Esophagus (tissue), 2 donors: ENCODE measurements at regions not wholly inside any gene's neighbourhood (a gene's known extent, or its start where the extent isn't known, plus 50 kb on each side); places are given as distances from the start of the nearest gene placed in this dataset.

Experiments
- H3K27ac ChIP-seq, 2 donors: one replicate each; pipeline ENCODE4 v1.5.1; 2013; ENCODE audit warnings: low read depth in 2 of 2, mild to moderate bottlenecking in 2 of 2, inconsistent platforms in 1 of 2, low read length in 1 of 2, moderate library complexity in 1 of 2
- H3K27me3 ChIP-seq, 2 donors: one replicate each; pipeline ENCODE4 v1.6.1; 2013; ENCODE audit warnings: low read length in 2 of 2, control low read depth in 1 of 2, mild to moderate bottlenecking in 1 of 2; ENCODE audit not compliant: insufficient read depth in 2 of 2, control insufficient read depth in 1 of 2
- H3K36me3 ChIP-seq, 2 donors: one replicate each; pipeline ENCODE4 v1.6.1; 2013; ENCODE audit warnings: low read length in 1 of 2; ENCODE audit not compliant: control insufficient read depth in 2 of 2, insufficient read depth in 2 of 2
- H3K4me1 ChIP-seq, 2 donors: one replicate each; pipeline ENCODE4 v1.6.1; 2013; ENCODE audit warnings: low read length in 1 of 2; ENCODE audit not compliant: control insufficient read depth in 2 of 2, insufficient read depth in 2 of 2
- H3K4me3 ChIP-seq, 2 donors: one replicate each; pipeline ENCODE4 v1.5.1; 2013; ENCODE audit warnings: low read length in 2 of 2, mild to moderate bottlenecking in 2 of 2, low read depth in 1 of 2, moderate library complexity in 1 of 2
- H3K9me3 ChIP-seq, 2 donors: one replicate each; pipeline ENCODE4 v1.6.1; 2013; ENCODE audit warnings: mild to moderate bottlenecking in 2 of 2, low read depth in 1 of 2, low read length in 1 of 2, moderate library complexity in 1 of 2; ENCODE audit not compliant: control insufficient read depth in 2 of 2, insufficient read depth in 1 of 2
- WGBS, 2 donors: extraction: QIAGEN DNeasy Blood & Tissue Kit; methylation state at CpG; one replicate each; pipeline ENCODE4 v1.1.7; 2013; 5-methylcytosine and 5-hydroxymethylcytosine counted together
- donor health status: healthy with polysubstance abuse.
- donor health status: Bipolar disorder and iron deficiency.

DNA sequence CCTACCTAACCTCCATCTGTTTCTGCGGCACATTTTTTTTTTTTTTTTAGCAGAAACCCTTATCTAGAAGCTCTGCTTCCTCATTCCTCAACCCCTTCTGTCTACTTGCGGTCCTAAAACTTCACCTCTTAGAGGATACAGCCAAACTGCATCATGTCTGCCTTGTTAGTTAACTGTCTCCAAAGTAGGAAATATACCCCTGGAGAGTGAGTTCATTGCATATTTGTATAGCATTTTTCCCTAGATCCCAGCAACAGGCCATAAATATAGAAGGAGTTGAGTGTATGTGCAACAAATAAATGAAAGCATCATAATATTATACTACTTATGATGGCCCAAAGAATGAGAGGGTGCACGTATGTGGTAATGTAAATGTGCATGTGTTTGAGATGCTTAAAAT is 1288.6 kb upstream of the GJE1 start:
- WGBS, 2 donors, result 86 to 92% methylated on average over 3 of the region's 3 CpGs
- Histone ChIP-seq H3K27me3 (no peaks in the 10 kb centered on the region), H3K9me3 (no peaks in the 10 kb centered on the region)

DNA sequence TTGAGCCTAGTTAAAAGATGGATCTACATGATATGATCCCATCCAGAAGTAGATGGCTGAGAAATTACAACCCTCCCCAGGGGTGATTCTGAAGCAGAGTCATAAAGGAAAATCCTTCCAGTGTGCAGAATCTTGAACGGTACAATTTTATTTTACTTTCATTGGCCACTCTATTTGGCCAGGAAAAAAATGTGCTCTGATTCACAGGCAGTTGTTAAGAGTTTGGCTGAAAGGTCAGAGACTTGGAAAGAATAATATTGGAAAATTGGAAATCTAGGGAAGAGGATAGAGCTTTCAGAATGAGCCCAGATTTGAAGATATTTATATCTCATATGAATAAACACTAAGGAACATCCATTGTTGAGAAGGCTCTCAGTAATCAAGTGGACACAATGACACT is 1299.3 kb upstream of the GJE1 start:
- Histone ChIP-seq H3K4me1 (no peaks in the 10 kb centered on the region), H3K4me3 (no peak overlapping the region), H3K9me3 (no peaks in the 10 kb centered on the region), H3K27ac (no peak overlapping the region), H3K27me3 (no peaks in the 10 kb centered on the region), H3K36me3 (no peaks in the 10 kb centered on the region)
- WGBS, 2 donors, result 57 to 66% methylated on average over 1 of the region's 1 CpG

More for the DNA sequence above, 1288.6 kb upstream of the GJE1 start:
- Histone ChIP-seq H3K27ac (no peak overlapping the region), H3K4me3 (no peak overlapping the region), H3K4me1 (no peaks in the 10 kb centered on the region), H3K36me3 (no peaks in the 10 kb centered on the region)

DNA sequence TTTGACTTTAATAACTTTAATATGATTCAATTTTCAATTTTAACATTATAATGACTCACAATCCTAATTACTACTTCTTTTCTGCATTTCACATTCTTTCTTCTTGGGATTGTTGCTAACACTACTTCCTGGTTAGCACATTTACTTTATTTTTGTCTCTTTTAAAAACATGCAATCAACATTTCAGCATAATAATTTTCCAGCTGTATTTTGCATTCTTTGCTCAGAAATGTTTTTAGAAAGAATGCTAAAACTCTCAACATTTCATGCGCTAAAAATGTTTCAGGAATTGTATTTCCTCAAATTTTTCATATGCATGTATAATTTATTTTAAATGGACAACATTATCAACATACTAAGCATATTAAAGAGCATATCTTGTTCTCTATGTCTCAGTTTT is 1302.1 kb upstream of the GJE1 start:
- Histone ChIP-seq H3K4me3 (no peak overlapping the region), H3K4me1 (no peaks in the 10 kb centered on the region), H3K9me3 (no peaks in the 10 kb centered on the region), H3K27ac (no peak overlapping the region), H3K36me3 (no peaks in the 10 kb centered on the region), H3K27me3 (no peaks in the 10 kb centered on the region)
- WGBS, 2 donors, result 90 to 93% methylated on average over 1 of the region's 1 CpG

DNA sequence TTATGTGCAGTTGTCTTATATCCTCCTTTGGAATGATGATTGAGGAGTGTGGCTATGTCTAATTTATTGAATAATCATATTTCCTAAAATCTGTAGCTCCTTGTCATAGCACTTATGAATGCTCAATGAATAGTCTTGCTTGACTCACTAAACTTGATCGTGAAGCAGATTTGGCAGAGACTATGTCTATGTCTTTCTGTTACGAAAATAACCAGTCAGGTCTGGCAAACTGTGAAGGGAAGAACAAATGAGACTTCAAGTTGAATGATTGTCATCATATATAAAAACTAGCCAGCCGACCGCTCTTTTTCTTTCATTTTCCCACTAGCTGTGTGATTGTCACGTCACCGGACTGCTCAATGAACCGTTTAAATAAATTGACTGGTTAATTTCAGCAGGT is 1303.9 kb upstream of the GJE1 start:
- H3K36me3 ChIP-seq, result no peaks in the 10 kb centered on the region
- no peak overlapping the region for H3K27ac ChIP-seq
- WGBS, 2 donors, result 83 to 87% methylated on average over 7 of the region's 7 CpGs
- H3K4me1 ChIP-seq, result no peaks in the 10 kb centered on the region
- H3K27me3 ChIP-seq, result no peaks in the 10 kb centered on the region
- no peak overlapping the region for H3K4me3 ChIP-seq
- H3K9me3 ChIP-seq, result no peaks in the 10 kb centered on the region

DNA sequence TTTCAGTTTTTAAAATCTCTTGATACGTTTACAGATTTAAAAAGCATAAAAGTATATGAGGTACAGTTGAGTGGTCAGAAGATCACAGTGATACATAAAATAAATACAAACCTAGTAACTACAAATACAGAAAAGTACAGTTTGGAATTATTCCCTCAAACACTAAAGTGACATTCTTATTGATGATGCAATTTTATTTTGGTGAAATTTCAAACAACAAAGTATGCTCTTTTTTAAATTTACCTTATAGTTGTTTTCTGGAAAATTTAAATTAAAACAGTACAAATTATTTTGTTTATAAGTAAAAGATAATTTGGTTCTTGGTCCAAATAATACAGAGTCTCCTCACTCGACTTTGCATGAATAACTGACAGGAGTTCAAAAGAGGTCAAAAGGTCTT is 1305.1 kb upstream of the GJE1 start:
- H3K36me3 ChIP-seq, result no peaks in the 10 kb centered on the region
- no peak overlapping the region for H3K4me3 ChIP-seq
- H3K27me3 ChIP-seq, result no peaks in the 10 kb centered on the region
- H3K4me1 ChIP-seq, result no peaks in the 10 kb centered on the region
- WGBS, 2 donors, result 51 to 69% methylated on average over 2 of the region's 2 CpGs
- H3K27ac ChIP-seq, result no peak overlapping the region
- H3K9me3 ChIP-seq, result no peaks in the 10 kb centered on the region

DNA sequence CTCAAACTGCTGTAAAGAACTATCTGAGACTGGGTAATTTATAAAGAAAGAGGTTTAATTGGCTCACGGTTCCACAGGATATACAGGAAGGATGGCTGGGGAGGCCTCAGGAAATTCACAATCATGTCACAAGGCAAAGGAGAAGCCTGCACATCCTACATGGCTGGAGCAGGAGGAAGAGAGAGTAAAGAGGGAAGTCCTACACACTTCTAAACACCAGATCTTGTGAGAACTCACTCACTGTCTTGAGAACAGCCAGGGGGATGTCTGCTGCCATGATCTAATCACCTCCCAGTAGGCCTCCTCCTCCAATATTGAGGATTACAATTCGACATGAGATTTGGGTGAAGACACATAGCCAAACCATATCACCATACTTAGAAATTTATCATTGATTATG is 1307.0 kb upstream of the GJE1 start:
- Histone ChIP-seq H3K4me3 (no peak overlapping the region), H3K36me3 (no peaks in the 10 kb centered on the region), H3K9me3 (no peaks in the 10 kb centered on the region), H3K4me1 (no peaks in the 10 kb centered on the region), H3K27ac (no peak overlapping the region), H3K27me3 (no peaks in the 10 kb centered on the region)
- 78 to 80% methylated on average over 2 of the region's 2 CpGs for WGBS, 2 donors

DNA sequence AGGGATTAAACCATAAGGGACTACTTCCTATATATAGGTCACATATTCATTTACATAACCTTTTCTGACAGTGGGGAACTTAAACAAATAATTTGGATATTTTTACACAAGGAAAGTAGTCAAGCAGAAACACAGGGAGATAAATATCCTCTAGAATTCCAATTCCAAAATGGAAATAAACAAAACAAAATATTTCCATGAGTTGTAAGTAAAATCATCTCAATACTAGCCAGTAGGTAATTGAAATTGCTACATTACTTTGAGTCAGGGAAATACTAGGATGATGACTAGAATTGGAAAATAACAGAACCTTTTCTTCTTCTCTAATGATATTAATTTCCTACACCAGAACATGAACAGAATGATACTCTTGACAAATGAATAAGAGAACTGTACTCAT is 1308.1 kb upstream of the GJE1 start:
- H3K9me3 ChIP-seq, result no peaks in the 10 kb centered on the region
- no peaks in the 10 kb centered on the region for H3K36me3 ChIP-seq
- H3K27ac ChIP-seq, result no peak overlapping the region
- no peak overlapping the region for H3K4me3 ChIP-seq
- H3K4me1 ChIP-seq, result no peaks in the 10 kb centered on the region
- no peaks in the 10 kb centered on the region for H3K27me3 ChIP-seq

DNA sequence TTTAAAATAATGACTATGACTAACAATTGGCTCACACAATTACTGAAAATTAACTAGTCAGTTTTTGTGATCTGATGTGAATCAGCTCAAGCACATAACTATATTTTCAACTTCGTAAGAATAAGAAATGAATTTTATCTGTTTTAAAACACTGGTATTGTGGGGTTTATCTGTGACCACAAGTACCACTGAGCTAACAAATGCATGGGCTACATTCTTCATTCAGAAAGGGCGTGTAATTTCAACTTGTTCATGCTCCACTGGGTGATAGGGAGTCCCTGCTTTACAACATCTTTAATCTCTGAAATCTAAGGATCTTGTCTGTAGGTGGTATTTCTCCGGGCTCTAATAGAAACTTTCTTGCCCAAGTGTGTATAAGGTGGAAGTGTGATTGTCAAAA is 1311.5 kb upstream of the GJE1 start:
- H3K27me3 ChIP-seq, result no peaks in the 10 kb centered on the region
- no peaks in the 10 kb centered on the region for H3K36me3 ChIP-seq
- H3K27ac ChIP-seq, result no peak overlapping the region
- H3K4me1 ChIP-seq, result no peaks in the 10 kb centered on the region
- H3K9me3 ChIP-seq, result no peaks in the 10 kb centered on the region
- WGBS, 2 donors, result 77 to 85% methylated on average over 3 of the region's 3 CpGs
- H3K4me3 ChIP-seq, result no peak overlapping the region

DNA sequence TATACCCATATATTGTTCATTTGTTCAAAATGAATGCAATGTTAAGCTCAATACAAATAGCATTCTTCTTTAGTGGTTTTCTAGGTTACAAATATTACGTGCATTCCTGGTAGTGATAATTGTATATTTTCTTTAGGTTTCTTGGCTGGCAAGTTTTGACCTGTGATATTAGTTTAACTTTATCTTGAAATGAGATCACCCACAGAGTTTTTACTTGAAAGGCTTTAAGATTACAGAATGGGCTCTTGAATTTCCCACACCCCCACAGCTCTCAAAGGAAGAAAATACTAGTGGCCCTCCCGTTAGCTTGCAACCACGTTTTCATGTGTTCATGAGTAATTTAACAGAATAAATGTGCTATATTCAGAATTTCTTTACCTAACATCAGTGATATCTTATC is 1315.5 kb upstream of the GJE1 start:
- no peak overlapping the region for H3K27ac ChIP-seq
- H3K4me3 ChIP-seq, result no peak overlapping the region
- WGBS, 2 donors, result 63 to 66% methylated on average over 3 of the region's 3 CpGs
- no peaks in the 10 kb centered on the region for H3K4me1 ChIP-seq
- no peaks in the 10 kb centered on the region for H3K36me3 ChIP-seq
- H3K9me3 ChIP-seq, result no peaks in the 10 kb centered on the region
- H3K27me3 ChIP-seq, result no peaks in the 10 kb centered on the region

DNA sequence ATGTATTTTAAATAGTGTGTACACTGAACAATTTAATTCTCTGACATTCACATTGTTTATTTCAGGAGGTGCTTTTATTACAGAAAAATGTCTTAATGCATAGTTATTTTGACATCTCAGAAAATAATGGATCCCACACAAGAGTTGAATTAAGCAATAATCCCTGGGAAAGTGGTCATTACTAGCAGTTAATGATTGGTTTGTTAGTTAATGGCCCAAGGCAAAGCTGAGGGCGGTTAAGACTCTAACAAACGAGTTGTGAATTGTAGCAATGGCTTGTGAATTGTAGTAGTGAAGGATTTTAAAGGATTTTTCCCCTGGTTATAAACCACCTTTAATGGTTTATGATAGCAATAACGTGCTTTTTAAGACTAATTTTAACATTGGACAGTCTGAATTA is 1316.0 kb upstream of the GJE1 start:
- H3K4me3 ChIP-seq, result no peak overlapping the region
- no peaks in the 10 kb centered on the region for H3K9me3 ChIP-seq
- no peak overlapping the region for H3K27ac ChIP-seq
- H3K4me1 ChIP-seq, result no peaks in the 10 kb centered on the region
- H3K27me3 ChIP-seq, result no peaks in the 10 kb centered on the region
- H3K36me3 ChIP-seq, result no peaks in the 10 kb centered on the region
- 53 to 59% methylated on average over 3 of the region's 3 CpGs for WGBS, 2 donors
